HEK293T (cell line): ENCODE measurements at regions not wholly inside any gene's neighbourhood (a gene's known extent, or its start where the extent isn't known, plus 50 kb on each side); places are given as distances from the start of the nearest gene placed in this dataset.

ENCODE experiments used
- BHLHE40 ChIP-seq: fragments of 450-650 bp; IDR thresholded peaks from 2 replicates; pipeline ENCODE4 v1.6.1; 2016; ENCODE audit warnings: mild to moderate bottlenecking, moderate library complexity, borderline replicate concordance
- ELF4 ChIP-seq: fragments of 450-650 bp; IDR thresholded peaks from 2 replicates; pipeline ENCODE4 v1.6.1; 2017; ENCODE audit warnings: antibody characterized with exemption
- FOXK2 ChIP-seq: fragments of 450-650 bp; IDR thresholded peaks from 2 replicates; pipeline ENCODE4 v1.6.1; 2016; ENCODE audit warnings: mild to moderate bottlenecking
- LEF1 ChIP-seq: fragments of 450-650 bp; IDR thresholded peaks from 2 replicates; pipeline ENCODE4 v1.6.1; 2017; ENCODE audit warnings: mild to moderate bottlenecking, borderline replicate concordance
- PKNOX1 ChIP-seq: fragments of 450-650 bp; IDR thresholded peaks from 2 replicates; pipeline ENCODE4 v1.6.1; 2016
- SP1 ChIP-seq: fragments of 450-650 bp; IDR thresholded peaks from 2 replicates; pipeline ENCODE4 v1.6.1; 2017
- TARDBP ChIP-seq: fragments of 450-650 bp; IDR thresholded peaks from 2 replicates; pipeline ENCODE4 v1.6.1; 2016
- ZNF384 ChIP-seq: fragments of 450-650 bp; IDR thresholded peaks from 2 replicates; pipeline ENCODE4 v1.6.1; 2016

- TF ChIP-seq BHLHE40 (no peak), LEF1 (no peak), FOXK2 (no peak), ELF4 (no peak), TARDBP (no peak), ZNF384 (no peak), PKNOX1 (no peak), SP1 (no peak)
These were observed 760.2 kb downstream of the PLA2G4A start for GRCh38 chr1:187588917-187589316.
